Activated B cell treated with CpG ODN at 0.5 μM for 24 hours (primary cell): ENCODE measurements at regions not wholly inside any gene's neighbourhood (a gene's known extent, or its start where the extent isn't known, plus 50 kb on each side); places are given as distances from the start of the nearest gene placed in this dataset.
"Not testable (repeated sequence)": the region's sequence is repeated elsewhere in the genome, so short reads cannot be mapped to it uniquely, and the experiment has no call there.

Experiments used
- ATAC-seq: fragments of 200-7000 bp; cut with Tn5 transposase; one replicate; pipeline ENCODE4 v1.10.0; 2021; ENCODE audit warnings: low read depth, mild to moderate bottlenecking, moderate library complexity
- CTCF ChIA-PET: fragments of 350-600 bp; sonication (Branson Sonifier 250); formaldehyde crosslinking; loops from one replicate; lab custom pipeline; 2021; ENCODE audit warnings: antibody characterized with exemption; lab: Charles Lee
- POLR2A ChIA-PET: fragments of 350-600 bp; sonication (Branson Sonifier 250); formaldehyde crosslinking; loops from one replicate; lab custom pipeline; 2021; ENCODE audit warnings: antibody characterized with exemption; lab: Charles Lee
- DNase-seq: peaks from one replicate; pipeline ENCODE4 v3.0.0; 2022
- H3K27ac Mint-ChIP-seq: one replicate; pipeline ENCODE4 v1.8.0; 2020; ENCODE audit warnings: mixed read lengths
- H3K27me3 Mint-ChIP-seq: one replicate; pipeline ENCODE4 v1.8.0; 2021; ENCODE audit warnings: mixed read lengths
- H3K36me3 Mint-ChIP-seq: one replicate; pipeline ENCODE4 v1.8.0; 2021; ENCODE audit warnings: low read depth, mixed read lengths
- H3K4me1 Mint-ChIP-seq: one replicate; pipeline ENCODE4 v1.8.0; 2021; ENCODE audit warnings: mixed read lengths
- H3K4me3 Mint-ChIP-seq: one replicate; pipeline ENCODE4 v1.8.0; 2020; ENCODE audit warnings: mild to moderate bottlenecking, mixed read lengths
- H3K9me3 Mint-ChIP-seq: one replicate; pipeline ENCODE4 v1.8.0; 2020; ENCODE audit warnings: mixed read lengths
- CTCF ChIP-seq: fragments of 200-600 bp; IDR thresholded peaks from one replicate; pipeline ENCODE4 v1.8.0; 2022; ENCODE audit warnings: antibody characterized with exemption, mild to moderate bottlenecking
- intact Hi-C: fragments of 100-400 bp; cut with micrococcal nuclease; formaldehyde crosslinking; loops from one replicate; pipeline ENCODE4 v1.15.1; 2024

- ATAC-seq (no peak), DNase-seq (no peak)
- intact Hi-C loops, result no loop called here
- ChIA-PET CTCF (interaction anchor here (0.8 kb wide), 1 partner anchor 13 kb away, joined by 3 read pairs; no protein-coding TSS in a partner anchor), POLR2A (no interaction called here)
- H3K27ac Mint-ChIP-seq, result no peak overlapping the region
- H3K4me3 Mint-ChIP-seq, result no peak overlapping the region
- H3K36me3 Mint-ChIP-seq, result no peaks in the 10 kb centered on the region
- peaks cover 5% of the 10 kb centered on the region for H3K9me3 Mint-ChIP-seq
- H3K27me3 Mint-ChIP-seq, result no peaks in the 10 kb centered on the region
- TF ChIP-seq CTCF, result no peak
- no peaks in the 10 kb centered on the region for H3K4me1 Mint-ChIP-seq
Observed at GRCh38 chr2:184190725-184191124, 407.6 kb upstream of the ZNF804A start.

GRCh38 chr2:184192649-184193048 is 405.7 kb upstream of the ZNF804A start:
- DNase-seq (no peak), ATAC-seq (no peak)
- Mint-ChIP-seq H3K27ac (no peak overlapping the region), H3K27me3 (no peaks in the 10 kb centered on the region), H3K9me3 (no peaks in the 10 kb centered on the region), H3K4me3 (no peak overlapping the region), H3K36me3 (no peaks in the 10 kb centered on the region), H3K4me1 (no peaks in the 10 kb centered on the region)
- TF ChIP-seq CTCF, result no peak
- intact Hi-C loops, result no loop called here
- ChIA-PET CTCF (no interaction called here), POLR2A (no interaction called here)

GRCh38 chr2:184197413-184197812 is 400.9 kb upstream of the ZNF804A start:
- H3K27me3 Mint-ChIP-seq, result no peaks in the 10 kb centered on the region

GRCh38 chr2:184198791-184199190 is 399.5 kb upstream of the ZNF804A start:
- H3K36me3 Mint-ChIP-seq, POLR2A ChIA-PET, intact Hi-C loops, H3K4me3 Mint-ChIP-seq, ATAC-seq, CTCF ChIA-PET, H3K27me3 Mint-ChIP-seq, H3K9me3 Mint-ChIP-seq, H3K4me1 Mint-ChIP-seq, H3K27ac Mint-ChIP-seq, DNase-seq: not testable (repeated sequence)

More at GRCh38 chr2:184197413-184197812, 400.9 kb upstream of the ZNF804A start:
- no peaks in the 10 kb centered on the region for H3K9me3 Mint-ChIP-seq
- ATAC-seq (no peak), DNase-seq (no peak)
- H3K27ac Mint-ChIP-seq, result no peak overlapping the region
- no peaks in the 10 kb centered on the region for H3K4me1 Mint-ChIP-seq
- no peak for TF ChIP-seq CTCF
- intact Hi-C loops, result no loop called here
- ChIA-PET POLR2A (no interaction called here), CTCF (no interaction called here)
- no peak overlapping the region for H3K4me3 Mint-ChIP-seq
- H3K36me3 Mint-ChIP-seq, result no peaks in the 10 kb centered on the region

GRCh38 chr2:184199274-184199673 is 399.1 kb upstream of the ZNF804A start:
- CTCF ChIA-PET, result no interaction called here
- H3K36me3 Mint-ChIP-seq, result no peaks in the 10 kb centered on the region
- intact Hi-C loops, result no loop called here

More at GRCh38 chr2:184199274-184199673, 399.1 kb upstream of the ZNF804A start:
- ATAC-seq, result no peak
- Mint-ChIP-seq H3K27me3 (no peaks in the 10 kb centered on the region), H3K4me3 (no peak overlapping the region), H3K4me1 (no peaks in the 10 kb centered on the region), H3K27ac (no peak overlapping the region), H3K9me3 (no peaks in the 10 kb centered on the region)
- TF ChIP-seq CTCF, result no peak
- POLR2A ChIA-PET, result no interaction called here
- no peak for DNase-seq
